ENCODE measurements at regions not wholly inside any gene's neighbourhood (a gene's known extent, or its start where the extent isn't known, plus 50 kb on each side); places are given as distances from the start of the nearest gene placed in this dataset.
"Not testable (repeated sequence)": the region's sequence is repeated elsewhere in the genome, so short reads cannot be mapped to it uniquely, and the experiment has no call there.

- no peak overlapping the region for H3K4me3 ChIP-seq (replicated peaks; ENCODE audit: low read depth, low read length)
- TF ChIP-seq CTCF (IDR thresholded peaks at IDR 0.05; ENCODE audit: low read depth, low read length, missing control alignments), result no peak
- DNase-seq (ENCODE audit: extremely low read depth, low read depth), result no peak
Observed at GRCh38 chr10:32199714-32200394, 143.6 kb upstream of the KIF5B start.

- no peak for TF ChIP-seq CTCF (IDR thresholded peaks at IDR 0.05; ENCODE audit: low read depth, low read length, missing control alignments)
- DNase-seq (ENCODE audit: extremely low read depth, low read depth), result no peak
- H3K4me3 ChIP-seq (replicated peaks; ENCODE audit: low read depth, low read length), result no peak overlapping the region
Observed at GRCh38 chr10:32197423-32197822, 141.2 kb upstream of the KIF5B start.

- no peak for DNase-seq (ENCODE audit: extremely low read depth, low read depth)
- no peak overlapping the region for H3K4me3 ChIP-seq (replicated peaks; ENCODE audit: low read depth, low read length)
- peak; percentile 53 for TF ChIP-seq CTCF (IDR thresholded peaks at IDR 0.05; ENCODE audit: low read depth, low read length, missing control alignments)
Observed at GRCh38 chr10:32190890-32191491, 134.8 kb upstream of the KIF5B start.

GRCh38 chr10:32189400-32190084 lies 133.3 kb upstream of the KIF5B start:
- DNase-seq (ENCODE audit: extremely low read depth, low read depth), result no peak
- H3K4me3 ChIP-seq (replicated peaks; ENCODE audit: low read depth, low read length), result no peak overlapping the region
- no peak for TF ChIP-seq CTCF (IDR thresholded peaks at IDR 0.05; ENCODE audit: low read depth, low read length, missing control alignments)

GRCh38 chr10:32188601-32189000 lies 132.4 kb upstream of the KIF5B start:
- not testable (repeated sequence) for H3K4me3 ChIP-seq (replicated peaks; ENCODE audit: low read depth, low read length); DNase-seq (ENCODE audit: extremely low read depth, low read depth)

- DNase-seq (ENCODE audit: extremely low read depth, low read depth), result no peak
- H3K4me3 ChIP-seq (replicated peaks; ENCODE audit: low read depth, low read length), result no peak overlapping the region
- TF ChIP-seq CTCF (IDR thresholded peaks at IDR 0.05; ENCODE audit: low read depth, low read length, missing control alignments), result no peak
Observed at GRCh38 chr10:32187686-32188085, 131.5 kb upstream of the KIF5B start.

GRCh38 chr10:32183652-32184051 lies 127.4 kb upstream of the KIF5B start:
- H3K4me3 ChIP-seq (replicated peaks; ENCODE audit: low read depth, low read length); DNase-seq (ENCODE audit: extremely low read depth, low read depth): not testable (repeated sequence)

All from HFF-Myc (cell line).